ENCODE measurements at regions not wholly inside any gene's neighbourhood (a gene's known extent, or its start where the extent isn't known, plus 50 kb on each side); places are given as distances from the start of the nearest gene placed in this dataset.
"Not testable (repeated sequence)": the region's sequence is repeated elsewhere in the genome, so short reads cannot be mapped to it uniquely, and the experiment has no call there.

- no peak for DNase-seq (ENCODE audit: low read depth in 2 of 2)
These were observed 569.5 kb downstream of the PTPRU start for GRCh38 chr1:29805896-29806160.

- DNase-seq (ENCODE audit: low read depth in 2 of 2): no peak
These were observed 569.0 kb downstream of the PTPRU start for GRCh38 chr1:29805122-29805895.

GRCh38 chr1:29804181-29804899 is 568.0 kb downstream of the PTPRU start:
- no peak for DNase-seq (ENCODE audit: low read depth in 2 of 2)

- no peak for DNase-seq (ENCODE audit: low read depth in 2 of 2)
These were observed 567.2 kb downstream of the PTPRU start for GRCh38 chr1:29803486-29803885.

GRCh38 chr1:29802181-29803068 is 566.1 kb downstream of the PTPRU start:
- DNase-seq (ENCODE audit: low read depth in 2 of 2): no peak

- DNase-seq (ENCODE audit: low read depth in 2 of 2): no peak
These were observed 565.2 kb downstream of the PTPRU start for GRCh38 chr1:29801561-29801973.

- DNase-seq (ENCODE audit: low read depth in 2 of 2): no peak
These were observed 564.7 kb downstream of the PTPRU start for GRCh38 chr1:29801003-29801402.

- DNase-seq (ENCODE audit: low read depth in 2 of 2): no peak
These were observed 564.2 kb downstream of the PTPRU start for GRCh38 chr1:29800522-29800956.

GRCh38 chr1:29800120-29800519 is 563.8 kb downstream of the PTPRU start:
- no peak for DNase-seq (ENCODE audit: low read depth in 2 of 2)

GRCh38 chr1:29798699-29799566 is 562.6 kb downstream of the PTPRU start:
- DNase-seq (ENCODE audit: low read depth in 2 of 2): no peak

GRCh38 chr1:29797125-29797524 is 560.8 kb downstream of the PTPRU start:
- not testable (repeated sequence) for DNase-seq (ENCODE audit: low read depth in 2 of 2)

GRCh38 chr1:29795965-29796364 is 559.6 kb downstream of the PTPRU start:
- not testable (repeated sequence) for DNase-seq (ENCODE audit: low read depth in 2 of 2)

GRCh38 chr1:29793653-29794348 is 557.5 kb downstream of the PTPRU start:
- DNase-seq (ENCODE audit: low read depth in 2 of 2): no peak

- DNase-seq (ENCODE audit: low read depth in 2 of 2): no peak
These were observed 556.8 kb downstream of the PTPRU start for GRCh38 chr1:29793101-29793546.

GRCh38 chr1:29789910-29790247 is 553.6 kb downstream of the PTPRU start:
- DNase-seq (ENCODE audit: low read depth in 2 of 2): no peak

GRCh38 chr1:29789221-29789909 is 553.0 kb downstream of the PTPRU start:
- no peak for DNase-seq (ENCODE audit: low read depth in 2 of 2)

GRCh38 chr1:29786791-29787732 is 550.7 kb downstream of the PTPRU start:
- DNase-seq (ENCODE audit: low read depth in 2 of 2): no peak

- no peak for DNase-seq (ENCODE audit: low read depth in 2 of 2)
These were observed 549.9 kb downstream of the PTPRU start for GRCh38 chr1:29786195-29786594.

GRCh38 chr1:29785554-29785953 is 549.2 kb downstream of the PTPRU start:
- DNase-seq (ENCODE audit: low read depth in 2 of 2): no peak
